Neural progenitor cell (in vitro differentiated cells): ENCODE measurements at regions not wholly inside any gene's neighbourhood (a gene's known extent, or its start where the extent isn't known, plus 50 kb on each side); places are given as distances from the start of the nearest gene placed in this dataset.
"Not testable (repeated sequence)": the region's sequence is repeated elsewhere in the genome, so short reads cannot be mapped to it uniquely, and the experiment has no call there.

ENCODE experiments used
- DNase-seq: peaks from one replicate; pipeline ENCODE4 v3.0.0-alpha.2; 2016; ENCODE audit warnings: low spot score
- H2AFZ ChIP-seq: fragments of 200-600 bp; sonication (generic); replicated peaks from 2 replicates; pipeline ENCODE4 v1.6.1; 2016; ENCODE audit warnings: antibody characterized with exemption
- H3F3A ChIP-seq: fragments of 200-600 bp; sonication (generic); 2 replicates; pipeline ENCODE4 v1.6.1; 2016; ENCODE audit warnings: antibody characterized with exemption, low read depth
- H3K27ac ChIP-seq: fragments of 200-600 bp; sonication (generic); 2 replicates; pipeline ENCODE4 v1.5.1; 2016; ENCODE audit warnings: mild to moderate bottlenecking
- H3K27me3 ChIP-seq: fragments of 200-600 bp; sonication (generic); 2 replicates; pipeline ENCODE4 v1.6.1; 2016; ENCODE audit warnings: mild to moderate bottlenecking, moderate library complexity
- H3K36me3 ChIP-seq: fragments of 200-600 bp; sonication (generic); 2 replicates; pipeline ENCODE4 v1.5.1; 2016
- H3K4me1 ChIP-seq: fragments of 200-600 bp; sonication (generic); 2 replicates; pipeline ENCODE4 v1.6.1; 2016; ENCODE audit warnings: mixed run types
- H3K4me2 ChIP-seq: fragments of 200-600 bp; sonication (generic); 2 replicates; pipeline ENCODE4 v1.6.1; 2016
- H3K4me3 ChIP-seq: fragments of 200-600 bp; sonication (generic); 2 replicates; pipeline ENCODE4 v1.5.1; 2016
- H3K79me2 ChIP-seq: fragments of 200-600 bp; sonication (generic); 2 replicates; pipeline ENCODE4 v1.6.1; 2016; ENCODE audit warnings: low read depth
- H3K9ac ChIP-seq: fragments of 200-600 bp; sonication (generic); 2 replicates; pipeline ENCODE4 v1.6.1; 2016
- H3K9me3 ChIP-seq: fragments of 200-600 bp; sonication (generic); 2 replicates; pipeline ENCODE4 v1.5.1; 2016; ENCODE audit warnings: low read depth
- H4K20me1 ChIP-seq: fragments of 200-600 bp; sonication (generic); 2 replicates; pipeline ENCODE4 v1.6.1; 2016; ENCODE audit warnings: low read depth
- H3K27ac Mint-ChIP-seq: 3 replicates; pipeline ENCODE4 v1.8.0; 2021; ENCODE audit warnings: mixed read lengths
- H3K27me3 Mint-ChIP-seq: 2 replicates; pipeline ENCODE4 v1.8.0; 2022; ENCODE audit warnings: low read depth, mild to moderate bottlenecking, inconsistent platforms, moderate library complexity, mixed read lengths; ENCODE audit not compliant: insufficient read depth
- H3K36me3 Mint-ChIP-seq: 3 replicates; pipeline ENCODE4 v1.8.0; 2021; ENCODE audit warnings: mixed read lengths
- H3K4me1 Mint-ChIP-seq: 3 replicates; pipeline ENCODE4 v1.8.0; 2021; ENCODE audit warnings: mixed read lengths
- H3K4me3 Mint-ChIP-seq: 3 replicates; pipeline ENCODE4 v1.8.0; 2021; ENCODE audit warnings: mild to moderate bottlenecking, moderate library complexity, mixed read lengths
- H3K9me3 Mint-ChIP-seq: 3 replicates; pipeline ENCODE4 v1.8.0; 2020; ENCODE audit warnings: mixed read lengths
- EZH2 ChIP-seq: fragments of 200-600 bp; sonication (generic); IDR thresholded peaks from 2 replicates; pipeline ENCODE4 v1.6.1; 2017; ENCODE audit warnings: antibody characterized with exemption, mild to moderate bottlenecking, moderate library complexity
- EZH2phosphoT487 ChIP-seq: fragments of 200-600 bp; sonication (generic); IDR thresholded peaks from 2 replicates; pipeline ENCODE4 v1.6.1; 2017; ENCODE audit warnings: antibody characterized with exemption
- TF ChIP-seq, protein P1 (sequence below): fragments of 200-600 bp; sonication (generic); IDR thresholded peaks from 2 replicates; pipeline ENCODE4 v1.5.1; 2017; ENCODE audit warnings: antibody characterized with exemption, mild to moderate bottlenecking

DNA sequence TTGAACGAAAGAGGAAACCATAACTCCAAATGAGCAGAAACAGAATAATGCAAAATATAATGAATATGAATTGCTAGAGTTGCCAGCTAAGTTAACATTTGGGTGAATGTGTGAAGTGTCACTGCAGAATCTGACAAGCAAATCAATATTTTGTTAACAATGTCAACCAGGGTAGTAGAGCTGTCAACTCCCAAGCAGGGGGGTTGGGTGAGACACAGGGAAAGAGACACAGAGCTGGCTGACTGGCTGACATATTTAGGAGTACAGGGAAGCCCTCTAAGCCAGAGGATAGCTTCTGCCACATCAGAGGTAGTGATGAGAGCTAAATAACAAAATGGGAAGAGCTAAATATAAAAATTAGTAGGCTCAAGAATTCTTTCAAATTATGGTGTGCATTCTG is 393.1 kb upstream of the KCND2 start:
- TF ChIP-seq, protein P1, sequence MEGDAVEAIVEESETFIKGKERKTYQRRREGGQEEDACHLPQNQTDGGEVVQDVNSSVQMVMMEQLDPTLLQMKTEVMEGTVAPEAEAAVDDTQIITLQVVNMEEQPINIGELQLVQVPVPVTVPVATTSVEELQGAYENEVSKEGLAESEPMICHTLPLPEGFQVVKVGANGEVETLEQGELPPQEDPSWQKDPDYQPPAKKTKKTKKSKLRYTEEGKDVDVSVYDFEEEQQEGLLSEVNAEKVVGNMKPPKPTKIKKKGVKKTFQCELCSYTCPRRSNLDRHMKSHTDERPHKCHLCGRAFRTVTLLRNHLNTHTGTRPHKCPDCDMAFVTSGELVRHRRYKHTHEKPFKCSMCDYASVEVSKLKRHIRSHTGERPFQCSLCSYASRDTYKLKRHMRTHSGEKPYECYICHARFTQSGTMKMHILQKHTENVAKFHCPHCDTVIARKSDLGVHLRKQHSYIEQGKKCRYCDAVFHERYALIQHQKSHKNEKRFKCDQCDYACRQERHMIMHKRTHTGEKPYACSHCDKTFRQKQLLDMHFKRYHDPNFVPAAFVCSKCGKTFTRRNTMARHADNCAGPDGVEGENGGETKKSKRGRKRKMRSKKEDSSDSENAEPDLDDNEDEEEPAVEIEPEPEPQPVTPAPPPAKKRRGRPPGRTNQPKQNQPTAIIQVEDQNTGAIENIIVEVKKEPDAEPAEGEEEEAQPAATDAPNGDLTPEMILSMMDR: no peak
- no peaks in the 10 kb centered on the region for H4K20me1 ChIP-seq
- H3F3A ChIP-seq: no peaks in the 10 kb centered on the region
- H3K4me1 ChIP-seq: no peaks in the 10 kb centered on the region
- Mint-ChIP-seq H3K4me3 (no peak overlapping the region), H3K9me3 (no peaks in the 10 kb centered on the region), H3K27me3 (no peaks in the 10 kb centered on the region), H3K4me1 (no peaks in the 10 kb centered on the region), H3K27ac (no peak overlapping the region), H3K36me3 (no peaks in the 10 kb centered on the region)
- no peak overlapping the region for H3K4me2 ChIP-seq
- H3K9me3 ChIP-seq: no peaks in the 10 kb centered on the region
- H3K9ac ChIP-seq: no peak overlapping the region
- H3K79me2 ChIP-seq: no peaks in the 10 kb centered on the region
- peak overlapping the region; percentile 7 for H2AFZ ChIP-seq
- no peak overlapping the region for H3K27ac ChIP-seq
- no peak overlapping the region for H3K4me3 ChIP-seq
- no peaks in the 10 kb centered on the region for H3K36me3 ChIP-seq
- no peaks in the 10 kb centered on the region for H3K27me3 ChIP-seq
- DNase-seq: no peak

DNA sequence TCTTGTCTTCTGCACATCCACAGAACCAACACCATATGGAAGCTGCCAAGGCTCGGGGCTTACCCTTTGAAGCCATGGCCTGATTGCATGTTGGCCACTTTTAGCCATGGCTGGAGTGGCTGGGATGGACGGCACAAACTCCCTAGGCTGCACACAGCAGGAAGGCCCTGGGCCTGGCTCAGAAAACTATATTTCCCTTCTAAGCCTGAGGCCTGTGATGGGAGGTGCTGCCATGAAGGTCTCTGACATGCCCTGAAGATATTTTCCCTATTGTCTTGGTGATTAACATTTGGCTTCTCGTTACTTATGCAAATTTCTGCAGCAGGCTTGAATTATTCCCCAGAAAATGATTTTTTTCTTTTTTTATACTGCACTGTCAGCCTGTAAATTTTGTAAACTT is 387.0 kb upstream of the KCND2 start:
- Histone ChIP-seq H3K4me3 (no peak overlapping the region), H3K9ac (no peak overlapping the region), H3K36me3 (no peaks in the 10 kb centered on the region), H3K9me3 (no peaks in the 10 kb centered on the region), H3K27ac (no peak overlapping the region), H4K20me1 (no peaks in the 10 kb centered on the region), H3K4me1 (no peaks in the 10 kb centered on the region), H2AFZ (no peak overlapping the region), H3K79me2 (no peaks in the 10 kb centered on the region), H3K4me2 (no peak overlapping the region), H3K27me3 (no peaks in the 10 kb centered on the region), H3F3A (no peaks in the 10 kb centered on the region)
- DNase-seq: no peak
- Mint-ChIP-seq H3K27me3 (no peaks in the 10 kb centered on the region), H3K9me3 (no peaks in the 10 kb centered on the region), H3K36me3 (no peaks in the 10 kb centered on the region), H3K4me1 (no peaks in the 10 kb centered on the region), H3K4me3 (no peak overlapping the region), H3K27ac (no peak overlapping the region)
- TF ChIP-seq EZH2phosphoT487 (no peak), EZH2 (no peak)
- TF ChIP-seq, protein P1: no peak

DNA sequence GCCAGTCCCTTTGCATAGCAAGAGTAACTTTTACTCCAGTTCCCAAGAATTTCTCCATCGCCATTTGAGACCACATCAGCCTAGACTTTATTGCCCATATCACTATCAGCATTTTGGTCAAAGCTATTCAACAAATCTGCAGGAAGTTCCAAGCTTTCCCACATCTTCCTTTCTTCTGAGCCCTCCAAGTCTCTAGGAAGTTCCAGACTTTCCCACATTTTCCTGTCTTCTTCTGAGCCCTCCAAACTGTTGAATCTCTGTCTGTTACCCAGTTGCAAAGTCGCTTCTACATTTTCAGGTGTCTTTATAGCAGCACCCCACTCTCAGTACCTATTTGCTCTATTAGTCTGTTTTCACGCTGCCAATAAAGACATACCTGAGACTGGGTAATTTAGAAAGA is 386.4 kb upstream of the KCND2 start:
- H2AFZ ChIP-seq, H3K27ac Mint-ChIP-seq, H3K4me3 Mint-ChIP-seq: not testable (repeated sequence)

DNA sequence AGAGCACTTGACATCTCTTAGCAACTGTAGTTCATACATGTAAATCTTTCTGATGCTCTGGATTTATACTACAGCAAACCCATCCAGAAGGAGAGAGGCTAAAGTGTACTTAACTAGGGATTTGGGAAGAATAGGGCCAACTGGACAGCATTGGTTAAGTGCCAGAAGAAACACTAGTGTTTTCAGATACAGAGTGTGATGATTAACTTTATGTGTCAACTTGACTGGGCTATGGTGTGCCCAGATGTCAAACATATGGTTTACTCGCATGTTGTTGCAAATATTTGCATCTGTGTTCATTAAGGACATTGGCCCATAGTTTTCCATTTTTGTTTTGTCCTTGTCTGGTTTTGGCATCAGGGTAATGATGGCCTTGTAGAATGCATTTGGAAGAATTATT is 384.7 kb upstream of the KCND2 start:
- Histone ChIP-seq H3K4me2 (no peak overlapping the region), H3K9ac (no peak overlapping the region), H3F3A (no peaks in the 10 kb centered on the region), H2AFZ (no peak overlapping the region), H3K27ac (no peak overlapping the region), H3K9me3 (no peaks in the 10 kb centered on the region), H3K4me3 (no peak overlapping the region), H3K4me1 (no peaks in the 10 kb centered on the region), H4K20me1 (no peaks in the 10 kb centered on the region), H3K27me3 (no peaks in the 10 kb centered on the region), H3K36me3 (no peaks in the 10 kb centered on the region), H3K79me2 (no peaks in the 10 kb centered on the region)
- Mint-ChIP-seq H3K27ac (no peak overlapping the region), H3K27me3 (no peaks in the 10 kb centered on the region), H3K4me1 (no peaks in the 10 kb centered on the region), H3K9me3 (no peaks in the 10 kb centered on the region), H3K4me3 (no peak overlapping the region), H3K36me3 (no peaks in the 10 kb centered on the region)
- no peak for DNase-seq
- TF ChIP-seq EZH2phosphoT487 (no peak), EZH2 (no peak)
- TF ChIP-seq, protein P1: no peak

More for the DNA sequence above, 386.4 kb upstream of the KCND2 start:
- not testable (repeated sequence) for DNase-seq, H3K36me3 ChIP-seq, H3K27me3 ChIP-seq, H3K79me2 ChIP-seq, H3F3A ChIP-seq, H3K36me3 Mint-ChIP-seq, H3K9ac ChIP-seq, H3K4me1 Mint-ChIP-seq, H3K27ac ChIP-seq, H3K4me3 ChIP-seq, H4K20me1 ChIP-seq, H3K4me2 ChIP-seq, H3K4me1 ChIP-seq, H3K9me3 Mint-ChIP-seq, H3K27me3 Mint-ChIP-seq, H3K9me3 ChIP-seq
